ENCODE measurements at regions not wholly inside any gene's neighbourhood (a gene's known extent, or its start where the extent isn't known, plus 50 kb on each side); places are given as distances from the start of the nearest gene placed in this dataset.

DNA sequence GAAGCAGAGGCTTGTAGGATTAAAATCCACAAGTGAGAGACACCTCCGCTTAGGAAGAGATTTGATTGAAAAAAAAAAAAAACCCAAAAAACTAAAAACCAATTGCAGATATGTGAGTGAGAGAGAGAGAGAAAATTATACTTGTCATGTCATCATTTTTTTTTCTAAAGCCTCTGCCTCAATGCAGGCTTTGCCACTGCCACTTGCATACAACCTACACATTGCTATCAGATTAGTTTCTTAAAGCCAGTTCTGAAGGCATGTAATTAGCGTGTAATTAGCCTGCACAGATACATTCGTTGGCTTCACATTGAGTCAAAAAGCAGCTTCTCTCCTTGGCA is 86.1 kb upstream of the MTPN start:
- Histone ChIP-seq H3K27me3 (ENCODE audit: low read length) (peaks cover 69% of the 10 kb centered on the region), H3K9me3 (ENCODE audit: low read length) (no peaks in the 10 kb centered on the region), H4K20me1 (ENCODE audit: low read length) (no peaks in the 10 kb centered on the region), H3F3A (ENCODE audit: low read length, unreplicated experiment) (no peaks in the 10 kb centered on the region), H3K36me3 (ENCODE audit: low read depth, low read length) (no peaks in the 10 kb centered on the region), H3K9ac (ENCODE audit: low read length) (no peak overlapping the region), H3K4me2 (ENCODE audit: low read length) (no peak overlapping the region), H3K79me2 (ENCODE audit: low read length) (no peaks in the 10 kb centered on the region), H2AFZ (ENCODE audit: low read length) (no peak overlapping the region), H3K9me2 (replicated peaks; ENCODE audit: low read length) (no peaks in the 10 kb centered on the region), H3K4me1 (ENCODE audit: insufficient read depth, low read length) (no peaks in the 10 kb centered on the region), H3K4me3 (ENCODE audit: low read length) (no peak overlapping the region), H3K27ac (ENCODE audit: low read length) (no peak overlapping the region)
- POLR2A ChIA-PET (ENCODE audit: unreplicated experiment), result no interaction called here
- ATAC-seq, result no peak
- CTCF ChIA-PET, result no interaction called here
- intact Hi-C loops (cut with micrococcal nuclease), result no loop called here
- no TSS peak for BruUV-seq (replicated peaks)
- no peak for TF ChIP-seq EZH2 (IDR thresholded peaks at IDR 0.05; ENCODE audit: low read length, unreplicated experiment)
- no peak for TF ChIP-seq CTCF (conservative IDR thresholded peaks at IDR 0.05; ENCODE audit: low read depth, low read length)
- DNase-seq, result no peak

- no peaks in the 10 kb centered on the region for H3F3A ChIP-seq (ENCODE audit: low read length, unreplicated experiment)
- ATAC-seq (no peak), DNase-seq (no peak)
- no peak overlapping the region for H3K4me2 ChIP-seq (ENCODE audit: low read length)
- no peaks in the 10 kb centered on the region for H3K36me3 ChIP-seq (ENCODE audit: low read depth, low read length)
- no peak overlapping the region for H3K27ac ChIP-seq (ENCODE audit: low read length)
- peaks cover 69% of the 10 kb centered on the region for H3K27me3 ChIP-seq (ENCODE audit: low read length)
- H4K20me1 ChIP-seq (ENCODE audit: low read length), result no peaks in the 10 kb centered on the region
- no peaks in the 10 kb centered on the region for H3K9me2 ChIP-seq (replicated peaks; ENCODE audit: low read length)
- H3K4me3 ChIP-seq (ENCODE audit: low read length), result no peak overlapping the region
- H3K4me1 ChIP-seq (ENCODE audit: insufficient read depth, low read length), result no peaks in the 10 kb centered on the region
- H3K9ac ChIP-seq (ENCODE audit: low read length), result no peak overlapping the region
- TF ChIP-seq EZH2 (IDR thresholded peaks at IDR 0.05; ENCODE audit: low read length, unreplicated experiment) (no peak), EZH2phosphoT487 (IDR thresholded peaks at IDR 0.05; ENCODE audit: borderline replicate concordance, low read length) (no peak), CTCF (conservative IDR thresholded peaks at IDR 0.05; ENCODE audit: low read depth, low read length) (no peak)
- H3K79me2 ChIP-seq (ENCODE audit: low read length), result no peaks in the 10 kb centered on the region
- no peak overlapping the region for H2AFZ ChIP-seq (ENCODE audit: low read length)
- no peaks in the 10 kb centered on the region for H3K9me3 ChIP-seq (ENCODE audit: low read length)
- ChIA-PET POLR2A (ENCODE audit: unreplicated experiment) (no interaction called here), CTCF (no interaction called here)
- intact Hi-C loops (cut with micrococcal nuclease), result no loop called here
- BruUV-seq (replicated peaks), result no TSS peak
Measured at GRCh38 chr7:136062625-136063325, 85.6 kb upstream of the MTPN start.

DNA sequence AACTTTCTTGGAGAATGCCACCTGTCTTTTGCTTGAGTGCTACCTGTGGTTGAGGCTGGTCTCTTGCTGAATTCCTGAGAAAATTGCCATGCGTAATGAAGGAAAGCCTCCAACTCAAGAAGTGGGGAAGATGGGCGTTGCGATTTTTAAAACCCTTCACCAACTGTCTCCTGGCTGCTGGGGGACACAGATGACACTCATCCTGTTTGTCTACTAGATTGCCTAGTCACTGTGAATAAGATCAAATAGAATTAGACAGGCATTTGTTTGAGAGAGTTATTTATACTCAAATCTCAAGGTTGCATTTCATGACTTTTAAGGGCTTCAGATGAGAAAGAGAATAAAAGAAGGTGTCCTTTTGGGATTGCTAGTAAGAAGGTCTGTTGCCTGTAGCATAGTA is 84.3 kb upstream of the MTPN start:
- CTCF ChIA-PET, result no interaction called here
- peaks cover 66% of the 10 kb centered on the region for H3K27me3 ChIP-seq (ENCODE audit: low read length)
- H3K36me3 ChIP-seq (ENCODE audit: low read depth, low read length), result no peaks in the 10 kb centered on the region
- no peak overlapping the region for H2AFZ ChIP-seq (ENCODE audit: low read length)
- BruUV-seq (replicated peaks), result no TSS peak
- H3K4me2 ChIP-seq (ENCODE audit: low read length), result no peak overlapping the region
- H3K79me2 ChIP-seq (ENCODE audit: low read length), result no peaks in the 10 kb centered on the region
- no peaks in the 10 kb centered on the region for H3K9me3 ChIP-seq (ENCODE audit: low read length)
- H3F3A ChIP-seq (ENCODE audit: low read length, unreplicated experiment), result no peaks in the 10 kb centered on the region
- intact Hi-C loops (cut with micrococcal nuclease), result no loop called here
- no peak overlapping the region for H3K4me3 ChIP-seq (ENCODE audit: low read length)
- POLR2A ChIA-PET (ENCODE audit: unreplicated experiment), result no interaction called here
- no peak for ATAC-seq
- TF ChIP-seq EZH2 (IDR thresholded peaks at IDR 0.05; ENCODE audit: low read length, unreplicated experiment), result no peak
- TF ChIP-seq EZH2phosphoT487 (IDR thresholded peaks at IDR 0.05; ENCODE audit: borderline replicate concordance, low read length), result no peak
- no peak for TF ChIP-seq CTCF (conservative IDR thresholded peaks at IDR 0.05; ENCODE audit: low read depth, low read length)
- H3K9ac ChIP-seq (ENCODE audit: low read length), result no peak overlapping the region
- no peak for DNase-seq
- H3K27ac ChIP-seq (ENCODE audit: low read length), result no peak overlapping the region
- H4K20me1 ChIP-seq (ENCODE audit: low read length), result no peaks in the 10 kb centered on the region
- H3K4me1 ChIP-seq (ENCODE audit: insufficient read depth, low read length), result no peaks in the 10 kb centered on the region
- no peaks in the 10 kb centered on the region for H3K9me2 ChIP-seq (replicated peaks; ENCODE audit: low read length)
